ENCODE measurements at regions not wholly inside any gene's neighbourhood (a gene's known extent, or its start where the extent isn't known, plus 50 kb on each side); places are given as distances from the start of the nearest gene placed in this dataset.
"Not testable (repeated sequence)": the region's sequence is repeated elsewhere in the genome, so short reads cannot be mapped to it uniquely, and the experiment has no call there.

DNA sequence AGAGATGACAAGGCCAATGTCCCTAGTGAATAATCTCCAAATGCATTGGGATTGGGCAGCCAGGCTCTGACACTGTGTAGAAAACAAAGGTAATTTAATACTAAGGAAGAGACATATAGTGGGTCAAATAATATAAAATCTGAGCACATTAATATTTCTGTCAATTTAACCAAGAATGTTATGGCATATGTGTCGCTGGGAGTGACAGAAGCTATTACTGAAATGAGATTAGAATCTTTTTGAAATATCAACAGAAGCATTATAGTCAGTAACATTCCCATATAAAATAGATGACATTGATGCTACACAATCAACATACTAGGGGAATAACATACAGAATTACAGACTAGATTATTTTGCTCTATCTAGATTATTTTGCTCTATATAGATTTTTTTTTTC lies 114.0 kb downstream of the BLID start:
- Histone ChIP-seq H3K36me3 (no peaks in the 10 kb centered on the region), H3K9me3 (no peaks in the 10 kb centered on the region), H3K4me3 (no peak overlapping the region), H3K27me3 (no peaks in the 10 kb centered on the region), H3K4me1 (no peaks in the 10 kb centered on the region), H3K27ac (no peak overlapping the region)
- intact Hi-C loops (cut with DNase I): no loop called here
- no peak for TF ChIP-seq POLR2A (IDR thresholded peaks at IDR 0.05)
- no peak for TF ChIP-seq POLR2AphosphoS5 (IDR thresholded peaks at IDR 0.05; ENCODE audit: insufficient read depth in 1 of 2, low read depth in 1 of 2)
- TF ChIP-seq, protein P1, sequence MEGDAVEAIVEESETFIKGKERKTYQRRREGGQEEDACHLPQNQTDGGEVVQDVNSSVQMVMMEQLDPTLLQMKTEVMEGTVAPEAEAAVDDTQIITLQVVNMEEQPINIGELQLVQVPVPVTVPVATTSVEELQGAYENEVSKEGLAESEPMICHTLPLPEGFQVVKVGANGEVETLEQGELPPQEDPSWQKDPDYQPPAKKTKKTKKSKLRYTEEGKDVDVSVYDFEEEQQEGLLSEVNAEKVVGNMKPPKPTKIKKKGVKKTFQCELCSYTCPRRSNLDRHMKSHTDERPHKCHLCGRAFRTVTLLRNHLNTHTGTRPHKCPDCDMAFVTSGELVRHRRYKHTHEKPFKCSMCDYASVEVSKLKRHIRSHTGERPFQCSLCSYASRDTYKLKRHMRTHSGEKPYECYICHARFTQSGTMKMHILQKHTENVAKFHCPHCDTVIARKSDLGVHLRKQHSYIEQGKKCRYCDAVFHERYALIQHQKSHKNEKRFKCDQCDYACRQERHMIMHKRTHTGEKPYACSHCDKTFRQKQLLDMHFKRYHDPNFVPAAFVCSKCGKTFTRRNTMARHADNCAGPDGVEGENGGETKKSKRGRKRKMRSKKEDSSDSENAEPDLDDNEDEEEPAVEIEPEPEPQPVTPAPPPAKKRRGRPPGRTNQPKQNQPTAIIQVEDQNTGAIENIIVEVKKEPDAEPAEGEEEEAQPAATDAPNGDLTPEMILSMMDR (IDR thresholded peaks at IDR 0.05): no peak
- DNase-seq (ENCODE audit: extremely low spot score in 2 of 2): no peak

GRCh38 chr11:121999651-122000050 lies 116.4 kb downstream of the BLID start:
- Histone ChIP-seq H3K36me3 (no peaks in the 10 kb centered on the region), H3K9me3 (no peaks in the 10 kb centered on the region), H3K4me3 (no peak overlapping the region), H3K27ac (no peak overlapping the region), H3K4me1 (no peaks in the 10 kb centered on the region), H3K27me3 (no peaks in the 10 kb centered on the region)
- intact Hi-C loops (cut with DNase I): no loop called here
- DNase-seq (ENCODE audit: extremely low spot score in 2 of 2): no peak
- TF ChIP-seq POLR2AphosphoS5 (IDR thresholded peaks at IDR 0.05; ENCODE audit: insufficient read depth in 1 of 2, low read depth in 1 of 2): no peak
- TF ChIP-seq POLR2A (IDR thresholded peaks at IDR 0.05): no peak
- TF ChIP-seq, protein P1 (IDR thresholded peaks at IDR 0.05): no peak

DNA sequence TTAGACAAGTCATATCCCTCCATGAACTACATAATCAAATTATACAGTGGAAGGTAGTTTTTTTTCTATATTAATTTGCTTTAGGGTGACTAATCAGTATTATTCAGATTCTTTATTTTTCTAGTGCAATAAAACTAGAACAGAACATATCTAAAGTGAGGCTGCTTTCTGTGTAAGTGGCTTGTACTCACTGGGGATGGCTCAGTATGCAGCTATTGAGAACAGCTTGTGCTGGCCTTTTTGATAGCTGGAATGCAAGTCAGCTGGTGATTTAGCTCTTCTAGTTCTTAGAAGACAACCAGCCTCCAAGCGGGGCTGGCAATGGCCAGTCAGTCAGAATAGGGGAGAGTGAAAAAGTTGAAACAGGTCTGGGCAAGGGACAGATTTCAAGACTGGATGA lies 119.4 kb downstream of the BLID start:
- no peaks in the 10 kb centered on the region for H3K9me3 ChIP-seq
- intact Hi-C loops (cut with DNase I): no loop called here
- TF ChIP-seq, protein P1 (IDR thresholded peaks at IDR 0.05): no peak
- no peak for TF ChIP-seq POLR2AphosphoS5 (IDR thresholded peaks at IDR 0.05; ENCODE audit: insufficient read depth in 1 of 2, low read depth in 1 of 2)
- no peak for TF ChIP-seq POLR2A (IDR thresholded peaks at IDR 0.05)
- H3K4me1 ChIP-seq: no peaks in the 10 kb centered on the region
- H3K27me3 ChIP-seq: no peaks in the 10 kb centered on the region
- no peaks in the 10 kb centered on the region for H3K36me3 ChIP-seq
- no peak for DNase-seq (ENCODE audit: extremely low spot score in 2 of 2)
- H3K27ac ChIP-seq: no peak overlapping the region
- no peak overlapping the region for H3K4me3 ChIP-seq

DNA sequence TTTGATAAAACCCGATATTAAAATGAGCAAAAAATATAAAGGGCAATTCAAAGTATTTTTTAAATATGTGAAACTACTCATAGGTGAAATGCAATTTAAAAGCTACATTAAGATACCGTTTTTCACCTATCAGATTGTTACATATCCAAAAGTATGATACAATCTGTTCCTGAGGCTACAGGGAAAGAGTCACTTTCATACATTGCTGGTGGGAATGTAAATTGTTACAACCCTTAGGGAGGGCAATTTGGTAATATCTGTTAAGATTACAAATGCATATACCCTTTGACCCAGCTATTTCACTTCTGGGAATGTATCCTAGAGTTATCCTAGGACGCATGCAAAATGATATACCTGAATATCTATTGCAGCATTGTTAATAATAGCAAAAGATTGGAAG lies 132.1 kb downstream of the BLID start:
- H3K27ac ChIP-seq: no peak overlapping the region
- no peaks in the 10 kb centered on the region for H3K9me3 ChIP-seq
- TF ChIP-seq POLR2AphosphoS5 (IDR thresholded peaks at IDR 0.05; ENCODE audit: insufficient read depth in 1 of 2, low read depth in 1 of 2) (no peak), POLR2A (IDR thresholded peaks at IDR 0.05) (no peak)
- H3K4me1 ChIP-seq: no peaks in the 10 kb centered on the region
- H3K27me3 ChIP-seq: no peaks in the 10 kb centered on the region
- intact Hi-C loops (cut with DNase I): no loop called here
- no peaks in the 10 kb centered on the region for H3K36me3 ChIP-seq
- no peak overlapping the region for H3K4me3 ChIP-seq
- no peak for DNase-seq (ENCODE audit: extremely low spot score in 2 of 2)

GRCh38 chr11:121977914-121978313 lies 138.1 kb downstream of the BLID start:
- intact Hi-C loops (cut with DNase I); H3K4me3 ChIP-seq; H3K27ac ChIP-seq; H3K4me1 ChIP-seq; H3K36me3 ChIP-seq; DNase-seq (ENCODE audit: extremely low spot score in 2 of 2); H3K27me3 ChIP-seq; H3K9me3 ChIP-seq: not testable (repeated sequence)

GRCh38 chr11:121968638-121969037 lies 147.4 kb downstream of the BLID start:
- Histone ChIP-seq H3K27ac (no peak overlapping the region), H3K4me1 (no peaks in the 10 kb centered on the region), H3K9me3 (no peaks in the 10 kb centered on the region), H3K4me3 (no peak overlapping the region), H3K36me3 (no peaks in the 10 kb centered on the region), H3K27me3 (no peaks in the 10 kb centered on the region)
- no peak for DNase-seq (ENCODE audit: extremely low spot score in 2 of 2)
- TF ChIP-seq POLR2A (IDR thresholded peaks at IDR 0.05): no peak
- no peak for TF ChIP-seq POLR2AphosphoS5 (IDR thresholded peaks at IDR 0.05; ENCODE audit: insufficient read depth in 1 of 2, low read depth in 1 of 2)
- TF ChIP-seq, protein P1 (IDR thresholded peaks at IDR 0.05): no peak
- intact Hi-C loops (cut with DNase I): no loop called here

Measured in vagina (tissue), 2 donors.